Muscle of back (tissue), 3 donors: ENCODE measurements at regions not wholly inside any gene's neighbourhood (a gene's known extent, or its start where the extent isn't known, plus 50 kb on each side); places are given as distances from the start of the nearest gene placed in this dataset.
"Not testable (repeated sequence)": the region's sequence is repeated elsewhere in the genome, so short reads cannot be mapped to it uniquely, and the experiment has no call there.

Experiments used
- DNase-seq, 3 donors: peaks; one replicate each; pipeline versions ENCODE4 v3.0.0 to v3.0.0-alpha.2; 2013

DNA sequence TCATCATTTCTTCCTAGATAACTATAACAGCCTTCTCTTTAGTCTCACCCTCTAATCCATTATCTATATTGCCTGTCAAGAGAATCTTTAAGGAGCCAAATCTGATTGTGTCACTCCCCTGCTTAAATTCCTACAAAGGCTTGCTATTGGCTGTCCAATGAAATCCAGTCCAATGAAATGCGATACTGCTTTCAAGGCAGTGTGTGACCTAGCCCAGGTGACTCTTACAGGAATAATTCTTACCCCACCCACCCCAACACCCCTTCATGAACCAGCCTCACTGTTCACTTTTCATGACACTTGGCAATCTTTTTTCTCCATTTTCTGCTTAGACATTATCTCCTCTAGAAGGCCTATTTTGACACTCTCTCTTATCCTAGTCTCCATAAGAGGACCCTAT is 163.3 kb upstream of the MARCKS start:
- no peak for DNase-seq

DNA sequence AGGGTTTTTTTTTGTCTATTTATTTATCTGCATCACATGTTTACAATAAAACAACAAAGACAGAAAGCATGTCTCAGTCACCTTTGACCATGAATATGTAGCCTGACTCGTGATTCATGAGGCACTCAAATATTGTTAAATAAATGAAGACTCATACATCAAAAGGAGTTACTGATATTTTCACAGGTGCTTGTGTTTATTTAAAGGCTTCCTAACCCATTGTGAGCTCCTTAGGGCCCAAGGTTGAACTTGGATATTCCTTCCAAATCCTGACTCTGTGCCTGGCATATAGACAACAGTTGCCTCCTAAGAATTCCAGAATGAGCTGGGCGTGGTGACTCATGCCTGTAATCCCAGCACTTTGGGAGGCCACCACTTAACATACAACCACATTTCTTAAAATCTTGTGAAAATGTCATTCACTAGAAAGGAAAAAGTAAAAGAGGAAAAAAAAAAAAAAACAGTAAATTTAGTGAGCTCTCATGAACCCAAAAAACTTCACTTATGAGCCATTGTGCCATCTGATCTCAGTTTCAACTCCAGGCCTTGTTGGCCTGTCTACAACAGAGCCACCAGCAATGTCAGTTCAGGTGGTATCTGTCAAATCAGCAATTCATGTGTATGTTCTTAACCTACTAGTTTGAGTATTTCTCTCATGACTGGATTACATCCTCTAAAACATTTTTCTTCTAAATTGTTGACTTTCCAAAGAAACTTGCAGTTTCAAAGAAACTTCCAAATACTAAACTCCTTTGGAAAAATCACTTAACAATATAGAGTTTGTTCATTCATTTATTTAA is 162.7 kb upstream of the MARCKS start:
- no peak for DNase-seq

DNA sequence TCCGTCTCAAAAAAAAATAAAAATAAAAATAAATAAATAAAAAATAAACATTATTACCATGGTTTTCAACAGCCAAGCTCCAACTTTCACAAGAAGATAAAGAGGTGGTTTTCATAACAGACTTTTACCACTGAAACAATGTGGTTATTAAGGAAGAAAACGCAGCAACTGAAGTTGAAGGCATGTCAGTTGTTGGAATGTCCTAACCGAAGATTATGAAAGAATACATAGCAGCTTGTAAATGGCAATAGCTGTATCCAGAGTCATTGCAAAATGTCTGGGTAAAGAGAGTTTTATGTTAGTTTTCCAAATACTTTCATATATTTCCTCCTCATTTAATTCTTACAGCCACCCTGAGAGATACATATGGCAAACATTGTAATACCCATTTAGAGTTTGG is 161.6 kb upstream of the MARCKS start:
- DNase-seq, result peak in 1 of 3 donors; percentile 48

DNA sequence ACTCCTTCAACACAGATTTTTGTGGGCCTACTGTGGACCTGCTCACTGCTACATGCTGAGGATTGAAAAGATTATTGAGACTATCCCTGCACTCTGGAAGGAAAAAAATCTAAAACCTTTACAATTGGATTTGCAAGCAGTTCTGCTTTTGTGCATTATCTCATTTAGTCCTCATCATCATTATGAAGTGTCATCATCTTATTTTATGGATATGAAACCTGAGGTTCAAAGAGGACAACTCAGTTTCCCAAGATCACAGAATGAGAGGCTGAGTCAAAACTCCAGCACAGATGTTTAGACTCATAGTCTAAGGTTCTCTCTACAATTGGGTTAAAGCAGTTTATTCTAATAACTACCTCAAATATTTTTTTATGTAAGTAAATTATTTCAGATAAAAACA is 160.2 kb upstream of the MARCKS start:
- no peak for DNase-seq

DNA sequence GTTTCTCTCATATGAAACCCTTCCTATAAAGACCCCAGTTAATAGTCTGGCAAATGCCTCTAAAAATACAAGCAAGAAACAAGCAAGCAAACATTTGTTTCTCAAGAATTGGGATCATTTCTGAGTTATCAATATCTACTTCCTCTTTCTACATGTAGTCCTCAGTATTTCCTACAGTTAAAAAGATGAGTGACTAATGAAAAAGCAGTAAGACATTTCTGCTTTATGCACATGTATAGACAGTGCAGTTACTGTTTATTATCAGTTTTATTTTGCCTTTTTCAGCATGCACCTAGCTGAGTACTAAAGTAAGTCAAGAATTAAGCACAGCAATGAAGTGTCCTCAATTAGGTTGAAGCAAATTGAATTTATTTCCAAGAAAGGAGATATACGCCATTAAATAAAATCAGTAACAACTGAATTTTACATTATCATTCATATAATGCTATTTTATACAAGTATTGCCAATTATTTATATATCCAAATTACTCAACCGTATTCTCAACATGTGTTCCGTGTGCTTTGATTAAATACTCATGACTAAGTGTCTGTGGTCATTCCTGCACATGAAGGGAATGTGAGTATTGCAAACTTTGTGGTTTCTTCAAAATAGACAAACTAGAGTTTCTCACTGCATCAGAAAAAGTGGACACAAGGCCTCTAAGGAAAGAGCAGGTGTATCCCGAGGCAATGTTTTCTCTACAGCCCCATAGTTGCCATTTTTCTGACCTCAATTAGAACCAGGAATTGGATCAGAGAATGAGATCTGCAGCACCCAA is 159.3 kb upstream of the MARCKS start:
- DNase-seq, result peak in 1 of 3 donors; percentile 69

DNA sequence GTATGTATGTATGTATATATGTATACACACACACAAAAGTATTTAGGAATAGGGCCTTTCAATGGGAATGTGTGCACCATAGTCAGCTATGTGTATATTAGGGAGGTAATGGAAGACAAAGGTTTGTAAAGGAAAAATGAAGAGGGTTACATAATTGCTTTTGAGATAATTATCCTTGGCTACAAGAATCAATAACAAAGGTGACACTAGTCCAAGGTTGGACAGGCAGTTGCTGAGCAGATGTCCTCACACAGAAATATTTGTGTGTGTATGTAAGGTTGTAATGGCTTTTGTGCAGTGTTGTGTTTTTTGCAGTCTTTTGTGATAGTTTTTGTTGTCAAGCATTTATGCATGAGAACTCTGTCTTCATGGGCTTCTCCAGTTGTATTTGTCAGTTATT is 157.9 kb upstream of the MARCKS start:
- DNase-seq, result no peak

DNA sequence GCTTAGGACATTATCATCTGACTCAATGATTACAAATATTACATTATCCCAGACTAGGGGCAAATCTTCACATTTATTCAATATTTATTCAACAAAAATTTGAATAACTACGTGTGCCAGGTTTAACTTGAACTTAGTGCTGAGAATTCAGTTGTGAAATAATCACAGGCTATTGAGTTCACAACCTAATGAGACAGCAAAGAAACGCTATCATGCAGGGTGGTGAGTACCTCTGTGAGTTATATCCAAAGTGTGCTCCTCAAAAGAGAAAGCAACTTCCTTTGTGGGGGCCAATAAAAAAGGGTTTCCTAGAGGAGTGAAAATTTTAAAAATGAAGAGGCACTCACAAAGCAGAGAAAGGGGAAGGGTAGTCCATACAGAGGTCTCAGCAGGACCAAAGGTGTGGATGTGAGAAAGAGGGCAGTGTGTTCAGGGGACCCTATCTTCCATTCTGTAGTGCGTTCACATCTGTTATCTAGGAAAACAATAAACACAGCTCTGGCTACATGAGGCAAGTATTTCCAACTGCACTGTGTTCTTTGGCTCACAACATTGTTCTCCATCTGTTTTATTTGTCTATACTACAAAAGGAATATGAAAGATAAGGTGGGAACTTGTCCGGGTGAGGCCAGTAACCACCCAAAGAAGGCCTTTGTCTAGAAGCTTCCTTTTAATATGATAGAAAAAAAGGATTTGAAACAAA is 155.4 kb upstream of the MARCKS start:
- no peak for DNase-seq

DNA sequence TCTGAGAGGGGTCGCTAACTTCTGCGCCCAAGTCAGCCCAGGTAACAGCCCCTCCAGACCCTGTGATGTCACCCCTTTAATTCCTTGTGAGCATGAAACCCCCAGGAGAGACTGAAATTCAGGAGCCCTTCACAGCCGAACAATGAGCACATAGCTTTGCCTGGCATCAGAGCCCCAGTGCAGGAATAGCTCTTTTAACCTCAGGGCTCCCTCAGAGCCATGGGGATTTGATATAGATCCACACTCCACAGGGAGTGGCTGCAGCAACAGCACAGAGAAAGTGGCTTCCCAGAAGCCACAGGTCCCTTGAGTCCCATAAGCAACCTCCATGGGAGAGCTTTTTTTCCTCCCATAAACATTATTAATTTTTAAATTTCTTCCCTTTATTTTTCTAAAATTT is 150.0 kb upstream of the MARCKS start:
- no peak for DNase-seq

DNA sequence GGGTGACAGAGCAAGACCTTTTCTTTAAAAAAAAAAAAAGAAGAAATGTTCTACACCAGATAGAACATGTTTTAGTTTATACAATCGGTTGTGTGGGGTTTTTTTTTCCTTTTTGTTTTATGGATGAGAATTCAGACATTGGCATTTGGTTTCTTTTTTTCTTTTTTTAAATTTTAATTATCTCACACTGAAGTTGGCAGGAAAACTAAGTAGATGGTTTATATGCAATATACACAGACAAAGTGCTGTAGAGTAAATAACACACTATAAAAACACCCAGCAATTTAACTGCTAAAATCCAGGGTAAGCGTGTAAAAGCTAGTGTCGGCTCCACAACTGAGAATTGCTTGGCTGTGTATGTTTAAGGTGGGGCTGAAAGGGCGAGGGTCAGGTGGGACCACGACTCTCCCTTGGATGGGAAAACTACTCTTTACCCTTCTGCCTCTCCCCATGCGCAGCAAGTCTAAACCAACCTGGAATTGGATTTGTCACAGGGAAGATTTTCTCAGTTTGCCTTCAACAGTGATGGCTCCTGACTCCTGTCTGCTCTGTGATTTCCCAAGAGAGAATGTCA is 147.1 kb upstream of the MARCKS start:
- DNase-seq, result no peak

DNA sequence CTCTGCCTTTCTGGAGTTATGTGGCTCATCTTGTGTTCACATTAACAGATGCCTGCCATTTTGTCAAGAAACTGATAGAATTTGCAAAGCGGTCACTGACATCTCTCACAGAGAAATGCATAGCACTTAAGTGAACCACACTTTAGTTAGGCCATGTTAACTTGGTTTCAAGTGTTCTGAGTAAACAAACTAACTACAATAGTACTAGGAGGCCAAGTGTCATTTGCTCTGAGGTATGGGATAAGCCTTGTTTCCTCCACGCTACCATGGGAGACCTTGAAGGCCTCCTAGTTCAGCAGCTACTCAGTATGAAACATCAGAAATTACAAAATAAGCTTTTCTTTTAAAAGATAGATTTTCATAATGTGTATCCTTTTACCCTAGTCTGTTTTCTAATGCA is 143.5 kb upstream of the MARCKS start:
- DNase-seq, result no peak

DNA sequence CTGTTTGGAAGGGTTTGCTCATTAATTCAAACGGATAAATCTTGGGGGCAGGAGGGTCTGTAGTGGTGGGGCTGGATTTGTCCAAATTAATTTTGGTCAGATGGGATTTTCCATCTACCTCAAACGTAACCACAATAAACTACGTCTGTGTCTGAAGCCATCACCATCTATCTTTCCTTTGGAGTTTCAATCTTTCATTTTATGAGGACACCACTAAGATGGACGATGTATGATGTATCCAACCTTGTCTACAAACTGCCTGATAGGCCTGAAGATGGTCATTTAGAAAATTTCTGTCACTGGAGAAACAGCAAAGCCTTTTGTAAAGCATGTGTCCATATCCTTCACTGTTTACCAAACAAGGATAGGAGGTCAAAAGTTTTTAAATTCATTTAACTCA is 138.6 kb upstream of the MARCKS start:
- DNase-seq, result no peak

DNA sequence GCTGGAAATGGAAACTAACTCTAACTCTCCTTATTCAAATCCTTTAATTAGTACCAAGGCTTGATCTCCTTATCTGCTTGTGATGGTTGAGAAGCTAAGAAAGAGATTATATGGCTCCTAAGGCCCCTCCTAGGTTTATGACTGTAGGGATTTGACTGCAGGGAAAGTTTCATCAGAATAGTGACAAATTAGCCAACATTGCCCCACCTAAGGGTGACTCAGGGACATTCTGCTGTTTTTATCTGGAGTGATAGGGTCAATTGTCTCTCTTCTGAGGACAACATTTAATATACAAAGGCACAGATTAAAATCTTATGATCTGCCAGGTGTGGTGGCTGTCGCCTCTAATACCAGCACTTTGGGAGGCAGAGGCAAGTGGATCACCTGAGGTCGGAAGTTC is 138.1 kb upstream of the MARCKS start:
- DNase-seq, result no peak

DNA sequence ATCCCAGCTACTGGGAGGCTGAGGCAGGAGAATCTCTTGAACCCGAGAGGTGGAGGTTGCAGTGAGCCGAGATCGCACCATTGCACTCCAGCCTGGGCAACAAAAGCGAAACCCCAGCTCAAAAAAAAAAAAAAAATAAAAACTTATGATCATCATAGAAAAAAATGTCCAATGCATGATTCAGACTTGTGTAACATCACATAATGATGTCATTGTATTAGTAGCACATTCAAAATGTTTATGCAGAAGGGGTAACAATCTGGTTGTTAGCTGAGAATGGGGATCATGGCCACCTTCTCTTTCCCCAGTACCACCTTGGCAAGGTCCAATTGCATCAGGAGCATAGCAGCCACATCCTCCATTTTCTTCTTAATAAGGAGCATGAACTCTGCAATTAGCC is 137.6 kb upstream of the MARCKS start:
- DNase-seq, result no peak

DNA sequence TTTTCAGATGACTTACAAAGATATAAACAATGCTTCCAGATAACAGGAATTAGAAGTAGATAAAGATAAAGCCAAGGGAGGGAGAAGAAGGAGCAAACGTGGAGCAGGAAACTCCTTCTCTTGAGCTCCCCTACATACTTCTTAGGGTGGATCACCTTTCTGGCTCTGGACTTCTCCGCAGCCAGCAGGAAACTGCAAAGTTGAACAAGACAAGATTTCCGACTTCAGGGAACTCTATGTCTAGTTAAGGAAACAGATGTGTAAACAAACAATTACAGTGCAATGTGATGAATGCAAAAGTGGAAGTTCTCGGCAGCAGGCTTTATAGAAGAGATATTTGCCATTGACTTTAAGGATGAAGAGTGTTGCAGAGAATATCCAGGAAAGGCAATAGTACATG is 134.0 kb upstream of the MARCKS start:
- peak in 2 of 3 donors; percentile 30 to 57 for DNase-seq

DNA sequence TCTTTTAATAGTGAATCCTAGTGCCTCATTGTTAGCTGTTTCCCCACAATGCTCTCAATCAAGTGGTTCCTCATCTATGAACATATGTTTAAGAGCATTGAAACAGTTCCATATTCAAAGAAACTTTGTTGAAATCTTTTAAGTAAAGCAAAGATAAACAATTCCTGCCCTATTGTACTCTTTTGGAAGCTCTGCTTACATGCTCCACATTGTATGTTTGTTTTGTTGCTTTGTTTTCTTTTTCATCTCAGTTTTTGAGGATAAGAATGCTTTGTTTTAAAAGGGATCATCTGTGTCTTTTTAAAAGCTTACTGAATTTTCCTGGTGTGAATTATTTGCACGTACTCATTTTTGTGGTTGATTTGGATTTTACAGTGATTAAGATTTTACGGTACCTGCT is 132.2 kb upstream of the MARCKS start:
- not testable (repeated sequence) for DNase-seq

DNA sequence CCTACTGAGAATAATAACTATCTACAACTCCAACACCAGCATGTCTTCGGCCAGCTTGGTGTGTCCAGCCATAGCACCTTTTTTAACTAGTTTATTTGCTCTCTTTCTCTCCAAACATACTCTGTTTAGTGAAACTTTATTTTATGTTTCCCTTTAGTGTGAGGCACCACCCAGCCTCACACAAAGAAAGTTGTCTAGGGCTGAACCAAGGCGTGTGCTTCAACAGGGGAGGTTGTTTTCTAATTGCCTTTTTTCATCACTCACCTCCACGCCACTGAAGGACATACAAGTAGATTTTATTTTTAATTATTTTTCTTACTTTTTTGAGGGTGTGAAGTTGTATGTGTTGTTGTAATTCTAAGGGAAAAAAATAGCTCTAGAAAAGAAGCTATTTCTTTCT is 125.6 kb upstream of the MARCKS start:
- peak in 1 of 3 donors; percentile 41 for DNase-seq

DNA sequence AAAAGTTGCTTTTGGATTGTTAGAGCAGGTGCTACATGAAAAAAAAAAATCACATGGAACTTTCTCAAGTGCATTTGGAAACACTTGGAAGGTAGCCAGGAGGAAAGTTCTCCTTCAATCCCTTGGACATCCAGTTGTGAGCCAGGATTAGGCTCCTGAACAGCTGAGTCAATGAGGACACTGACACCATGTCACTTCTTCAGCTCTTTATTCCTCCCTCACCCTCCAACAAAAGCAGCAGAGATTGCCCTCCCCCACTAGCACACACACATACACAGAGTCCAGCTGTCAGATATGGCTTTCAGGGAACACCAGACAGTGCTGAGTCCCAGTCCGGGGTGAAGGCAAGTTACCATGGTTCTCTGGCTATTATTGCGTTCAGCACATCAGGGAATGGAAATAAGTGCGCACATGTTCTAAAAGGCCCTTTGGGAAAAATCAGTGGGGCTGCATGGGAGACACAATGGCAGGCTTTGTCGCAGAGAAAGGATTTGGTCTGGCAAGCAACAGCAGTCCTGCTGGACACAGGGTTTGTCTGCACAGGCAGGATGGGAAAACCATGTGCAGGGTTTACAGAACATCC is 124.7 kb upstream of the MARCKS start:
- peak; percentile 83 to 94 (median 83) for DNase-seq

DNA sequence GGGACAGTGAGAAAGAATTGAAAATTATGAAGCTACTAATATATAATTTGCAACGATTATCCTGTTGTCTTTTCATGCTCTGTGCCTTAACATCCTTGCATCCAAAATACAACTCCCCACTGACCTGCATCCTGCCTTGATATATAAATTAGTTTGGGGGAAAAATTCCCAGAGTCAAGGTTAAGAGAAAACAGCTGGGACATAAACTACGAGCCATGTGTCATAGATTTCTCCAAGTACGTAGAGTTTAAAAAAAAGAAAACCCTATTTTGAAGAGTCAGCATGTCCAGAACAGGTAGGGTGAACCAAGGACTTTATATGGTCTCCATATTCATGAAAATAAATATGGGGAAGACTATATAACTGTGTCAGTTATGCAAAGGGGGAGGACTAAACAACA is 123.8 kb upstream of the MARCKS start:
- peak; percentile 55 to 84 (median 57) for DNase-seq

DNA sequence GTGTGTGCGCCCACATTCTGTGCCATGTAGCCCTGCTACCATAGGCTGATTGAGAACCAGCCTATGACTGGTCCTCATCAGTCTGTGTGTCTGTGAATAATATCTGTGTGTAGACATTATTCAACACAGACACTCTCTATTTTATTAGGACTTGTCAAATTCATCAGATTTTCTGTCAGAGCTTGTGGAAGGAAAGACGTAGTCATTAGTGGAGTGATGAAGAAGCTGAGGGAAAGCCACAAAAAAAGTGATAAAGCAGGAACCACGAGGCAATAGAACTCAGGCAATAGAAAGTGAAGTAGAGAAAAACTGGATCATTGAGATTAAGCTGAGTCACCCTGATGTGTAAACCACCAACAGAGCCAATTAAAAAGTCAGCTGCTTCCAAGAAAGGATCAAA is 122.2 kb upstream of the MARCKS start:
- no peak for DNase-seq

DNA sequence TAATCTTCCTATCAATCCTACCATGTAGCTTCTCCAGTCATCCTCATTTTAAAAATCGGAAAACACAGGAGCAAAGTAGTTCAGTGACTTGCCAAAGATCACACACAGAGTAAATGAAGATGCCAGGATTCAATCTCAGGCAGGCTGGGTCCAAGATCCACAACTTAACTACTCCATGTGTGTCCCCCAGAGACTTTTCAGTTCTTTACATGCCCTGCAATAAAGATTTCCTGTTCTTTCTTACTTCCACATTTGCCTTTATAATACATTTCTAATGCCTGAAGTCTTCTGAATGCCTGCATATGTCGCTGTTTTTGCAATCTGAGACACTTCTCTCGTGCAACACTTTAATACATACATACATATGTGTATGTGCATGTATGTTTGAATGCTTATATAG is 121.7 kb upstream of the MARCKS start:
- DNase-seq, result peak in 2 of 3 donors; percentile 30 to 71

DNA sequence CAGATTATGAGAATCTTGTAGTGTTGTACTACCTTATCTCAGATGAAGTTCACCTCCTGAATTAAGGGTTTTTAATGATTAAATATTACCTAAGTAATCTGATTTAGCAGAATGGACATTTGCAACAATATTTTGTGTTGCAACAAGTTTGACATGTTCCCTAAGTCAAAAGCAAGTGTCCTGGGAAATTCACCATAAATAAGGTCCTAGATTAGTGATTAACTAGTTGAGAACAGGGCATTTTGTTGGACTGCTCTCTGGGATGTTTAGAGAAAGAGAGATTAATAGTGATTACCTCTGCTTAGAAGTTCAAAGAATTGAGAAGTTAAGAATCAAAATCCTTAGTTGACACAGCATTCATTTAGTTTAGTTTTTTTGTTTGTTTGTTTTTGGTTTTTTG is 120.2 kb upstream of the MARCKS start:
- DNase-seq, result no peak
